Neural progenitor cell (in vitro differentiated cells): ENCODE measurements at regions not wholly inside any gene's neighbourhood (a gene's known extent, or its start where the extent isn't known, plus 50 kb on each side); places are given as distances from the start of the nearest gene placed in this dataset.

Source experiments
- CTCF ChIP-seq: fragments of 200-600 bp; sonication (generic); IDR thresholded peaks from 2 replicates; pipeline ENCODE4 v1.5.1; 2017; ENCODE audit warnings: antibody characterized with exemption, mild to moderate bottlenecking
- EZH2 ChIP-seq: fragments of 200-600 bp; sonication (generic); IDR thresholded peaks from 2 replicates; pipeline ENCODE4 v1.6.1; 2017; ENCODE audit warnings: antibody characterized with exemption, mild to moderate bottlenecking, moderate library complexity

GRCh38 chrX:68953331-68953730, 124.5 kb downstream of the EFNB1 start:
- TF ChIP-seq CTCF (no peak), EZH2 (no peak)
